ENCODE measurements at regions not wholly inside any gene's neighbourhood (a gene's known extent, or its start where the extent isn't known, plus 50 kb on each side); places are given as distances from the start of the nearest gene placed in this dataset.

DNA sequence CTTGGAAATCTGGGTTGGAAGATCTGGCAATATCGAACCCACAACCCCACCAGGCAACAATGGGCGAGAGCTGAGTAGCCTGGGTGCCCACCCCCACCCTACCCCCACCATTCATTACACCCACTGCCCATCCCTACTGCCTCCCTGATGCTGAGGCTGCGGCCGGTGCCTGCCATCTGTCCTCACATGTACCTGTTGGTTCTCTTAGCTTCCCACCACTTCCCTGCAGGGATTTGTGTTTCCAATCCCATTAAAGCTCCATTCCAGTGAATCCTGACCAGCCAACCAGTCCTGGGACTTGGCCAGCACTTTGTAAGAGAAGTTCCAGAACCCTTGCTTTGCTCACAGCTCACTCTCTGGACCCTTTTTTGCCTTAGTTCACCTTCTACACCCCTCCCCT is 163.0 kb upstream of the SH3BP4 start:
- TF ChIP-seq YY1 (IDR thresholded peaks at IDR 0.05; ENCODE audit: insufficient read depth, insufficient read length), result no peak
- TF ChIP-seq ZNF274 (IDR thresholded peaks at IDR 0.05; ENCODE audit: low read depth, low read length), result no peak

All from NT2/D1 (cell line).